ENCODE measurements at regions not wholly inside any gene's neighbourhood (a gene's known extent, or its start where the extent isn't known, plus 50 kb on each side); places are given as distances from the start of the nearest gene placed in this dataset.

DNA sequence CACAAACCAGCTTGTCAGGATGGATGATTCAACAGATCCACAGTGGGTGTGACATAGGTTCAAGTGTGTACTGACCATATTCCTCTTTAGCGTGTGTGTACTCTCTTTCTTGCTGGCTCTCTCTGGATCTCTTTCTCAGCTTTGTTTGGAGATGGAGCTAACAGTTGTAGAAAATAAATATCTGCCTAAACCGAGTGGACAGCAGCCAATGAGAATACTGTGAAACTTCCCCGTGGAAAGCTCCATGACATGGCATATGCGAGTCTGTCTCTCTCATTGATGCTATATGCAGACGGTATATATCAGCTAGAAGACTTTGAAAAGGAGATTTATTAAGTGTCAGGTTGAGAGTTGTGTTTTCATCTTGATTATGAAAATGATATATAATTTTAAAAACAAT lies 406.5 kb upstream of the SUCLG2 start:
- TF ChIP-seq, protein P1, sequence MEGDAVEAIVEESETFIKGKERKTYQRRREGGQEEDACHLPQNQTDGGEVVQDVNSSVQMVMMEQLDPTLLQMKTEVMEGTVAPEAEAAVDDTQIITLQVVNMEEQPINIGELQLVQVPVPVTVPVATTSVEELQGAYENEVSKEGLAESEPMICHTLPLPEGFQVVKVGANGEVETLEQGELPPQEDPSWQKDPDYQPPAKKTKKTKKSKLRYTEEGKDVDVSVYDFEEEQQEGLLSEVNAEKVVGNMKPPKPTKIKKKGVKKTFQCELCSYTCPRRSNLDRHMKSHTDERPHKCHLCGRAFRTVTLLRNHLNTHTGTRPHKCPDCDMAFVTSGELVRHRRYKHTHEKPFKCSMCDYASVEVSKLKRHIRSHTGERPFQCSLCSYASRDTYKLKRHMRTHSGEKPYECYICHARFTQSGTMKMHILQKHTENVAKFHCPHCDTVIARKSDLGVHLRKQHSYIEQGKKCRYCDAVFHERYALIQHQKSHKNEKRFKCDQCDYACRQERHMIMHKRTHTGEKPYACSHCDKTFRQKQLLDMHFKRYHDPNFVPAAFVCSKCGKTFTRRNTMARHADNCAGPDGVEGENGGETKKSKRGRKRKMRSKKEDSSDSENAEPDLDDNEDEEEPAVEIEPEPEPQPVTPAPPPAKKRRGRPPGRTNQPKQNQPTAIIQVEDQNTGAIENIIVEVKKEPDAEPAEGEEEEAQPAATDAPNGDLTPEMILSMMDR (IDR thresholded peaks at IDR 0.05; ENCODE audit: insufficient read depth, low read length): no peak
- TF ChIP-seq POLR2AphosphoS5 (IDR thresholded peaks at IDR 0.05; ENCODE audit: low read depth): no peak
- TF ChIP-seq, protein P2, sequence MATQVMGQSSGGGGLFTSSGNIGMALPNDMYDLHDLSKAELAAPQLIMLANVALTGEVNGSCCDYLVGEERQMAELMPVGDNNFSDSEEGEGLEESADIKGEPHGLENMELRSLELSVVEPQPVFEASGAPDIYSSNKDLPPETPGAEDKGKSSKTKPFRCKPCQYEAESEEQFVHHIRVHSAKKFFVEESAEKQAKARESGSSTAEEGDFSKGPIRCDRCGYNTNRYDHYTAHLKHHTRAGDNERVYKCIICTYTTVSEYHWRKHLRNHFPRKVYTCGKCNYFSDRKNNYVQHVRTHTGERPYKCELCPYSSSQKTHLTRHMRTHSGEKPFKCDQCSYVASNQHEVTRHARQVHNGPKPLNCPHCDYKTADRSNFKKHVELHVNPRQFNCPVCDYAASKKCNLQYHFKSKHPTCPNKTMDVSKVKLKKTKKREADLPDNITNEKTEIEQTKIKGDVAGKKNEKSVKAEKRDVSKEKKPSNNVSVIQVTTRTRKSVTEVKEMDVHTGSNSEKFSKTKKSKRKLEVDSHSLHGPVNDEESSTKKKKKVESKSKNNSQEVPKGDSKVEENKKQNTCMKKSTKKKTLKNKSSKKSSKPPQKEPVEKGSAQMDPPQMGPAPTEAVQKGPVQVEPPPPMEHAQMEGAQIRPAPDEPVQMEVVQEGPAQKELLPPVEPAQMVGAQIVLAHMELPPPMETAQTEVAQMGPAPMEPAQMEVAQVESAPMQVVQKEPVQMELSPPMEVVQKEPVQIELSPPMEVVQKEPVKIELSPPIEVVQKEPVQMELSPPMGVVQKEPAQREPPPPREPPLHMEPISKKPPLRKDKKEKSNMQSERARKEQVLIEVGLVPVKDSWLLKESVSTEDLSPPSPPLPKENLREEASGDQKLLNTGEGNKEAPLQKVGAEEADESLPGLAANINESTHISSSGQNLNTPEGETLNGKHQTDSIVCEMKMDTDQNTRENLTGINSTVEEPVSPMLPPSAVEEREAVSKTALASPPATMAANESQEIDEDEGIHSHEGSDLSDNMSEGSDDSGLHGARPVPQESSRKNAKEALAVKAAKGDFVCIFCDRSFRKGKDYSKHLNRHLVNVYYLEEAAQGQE (IDR thresholded peaks at IDR 0.05; ENCODE audit: insufficient replicate concordance, low read depth): no peak
